GM18508 (cell line): ENCODE measurements at regions not wholly inside any gene's neighbourhood (a gene's known extent, or its start where the extent isn't known, plus 50 kb on each side); places are given as distances from the start of the nearest gene placed in this dataset.

Experiments
- ATAC-seq: cut with Tn5 transposase; IDR thresholded peaks from one replicate; pipeline ENCODE4 v1.9.1; 2021; ENCODE audit warnings: moderate number of reproducible peaks; ENCODE audit not compliant: insufficient read depth, unreplicated experiment

DNA sequence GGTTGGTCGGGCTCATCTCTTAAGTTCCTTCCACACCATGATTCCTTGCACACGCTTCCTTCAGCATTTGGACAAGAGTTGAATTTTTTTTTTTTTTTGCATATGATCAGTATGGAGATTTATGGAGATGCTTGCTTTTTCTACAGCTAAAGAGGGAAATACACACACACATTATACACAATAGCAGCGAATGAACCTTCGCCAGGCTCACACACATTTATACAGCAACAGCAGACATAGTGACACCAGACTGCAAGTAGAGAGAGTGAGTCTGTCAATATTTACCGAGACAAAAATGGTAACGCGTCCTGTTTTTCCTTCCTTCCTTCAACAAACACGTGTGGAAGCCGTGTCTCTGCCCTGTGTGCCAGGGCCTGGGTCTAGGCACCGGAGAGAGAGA lies 897.9 kb downstream of the BCL11B start:
- no peak for ATAC-seq

DNA sequence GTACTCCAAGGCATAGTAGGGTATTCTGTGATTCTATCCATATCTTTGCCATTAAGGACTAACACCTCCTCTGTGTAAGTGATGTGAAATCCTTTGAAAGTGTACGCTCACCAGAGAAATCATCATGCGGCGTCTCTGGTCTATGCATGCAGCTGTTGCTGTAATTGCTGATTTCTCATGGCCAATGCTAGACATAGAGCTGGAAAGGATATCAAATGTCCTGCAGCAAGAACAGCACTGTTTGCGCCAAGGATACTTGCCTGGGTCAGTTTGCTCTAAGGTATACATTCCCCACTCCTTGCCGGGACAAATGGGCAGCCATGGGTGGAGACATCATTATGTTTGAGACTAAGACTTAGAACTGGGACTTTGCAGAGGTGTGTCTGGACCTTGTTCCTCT lies 896.4 kb downstream of the BCL11B start:
- ATAC-seq: no peak

DNA sequence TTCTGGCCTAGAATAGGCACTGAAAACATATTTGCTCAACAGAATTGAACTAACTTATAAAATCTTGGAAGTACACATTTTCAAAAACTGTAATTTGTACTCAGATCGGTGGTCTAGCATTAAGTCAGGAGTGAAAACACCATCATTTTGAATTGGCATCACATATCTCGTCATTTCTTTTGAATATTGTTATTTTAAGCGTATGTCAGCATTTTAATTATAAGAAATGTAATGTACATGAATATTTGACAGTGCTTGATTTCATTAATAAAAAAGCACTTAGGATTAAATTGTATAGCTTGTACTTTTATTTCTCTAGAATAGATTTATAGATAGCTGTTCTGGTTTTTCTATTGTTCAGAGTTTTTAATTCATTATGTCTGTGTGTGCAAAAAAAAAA lies 892.2 kb downstream of the BCL11B start:
- ATAC-seq: no peak

GRCh38 chr14:98382662-98383061 lies 889.3 kb downstream of the BCL11B start:
- no peak for ATAC-seq

- no peak for ATAC-seq
These were observed 886.1 kb downstream of the BCL11B start for GRCh38 chr14:98385851-98386250.

- no peak for ATAC-seq
These were observed 880.9 kb downstream of the BCL11B start for GRCh38 chr14:98391061-98391460.

DNA sequence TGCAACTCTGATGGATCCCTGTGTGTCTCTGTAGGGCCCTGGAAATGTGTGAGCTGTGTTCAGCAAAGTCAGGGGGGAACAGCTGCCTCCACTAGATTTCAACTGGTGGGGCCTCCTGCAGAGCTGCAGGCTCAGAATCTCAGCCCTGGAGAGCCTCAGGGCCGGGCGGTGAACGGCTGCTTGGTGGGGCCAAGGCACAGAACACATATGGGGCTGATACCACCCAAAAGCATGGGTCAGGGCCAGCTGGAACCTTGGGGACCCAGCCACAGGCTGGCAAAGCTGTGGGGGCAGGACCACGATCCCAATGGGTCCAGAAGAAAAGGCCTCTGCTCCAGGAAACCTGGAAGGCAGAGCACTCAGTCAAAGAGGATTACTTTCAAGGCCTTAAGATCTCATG lies 878.5 kb downstream of the BCL11B start:
- ATAC-seq: no peak

GRCh38 chr14:98404811-98405210 lies 867.2 kb downstream of the BCL11B start:
- no peak for ATAC-seq

DNA sequence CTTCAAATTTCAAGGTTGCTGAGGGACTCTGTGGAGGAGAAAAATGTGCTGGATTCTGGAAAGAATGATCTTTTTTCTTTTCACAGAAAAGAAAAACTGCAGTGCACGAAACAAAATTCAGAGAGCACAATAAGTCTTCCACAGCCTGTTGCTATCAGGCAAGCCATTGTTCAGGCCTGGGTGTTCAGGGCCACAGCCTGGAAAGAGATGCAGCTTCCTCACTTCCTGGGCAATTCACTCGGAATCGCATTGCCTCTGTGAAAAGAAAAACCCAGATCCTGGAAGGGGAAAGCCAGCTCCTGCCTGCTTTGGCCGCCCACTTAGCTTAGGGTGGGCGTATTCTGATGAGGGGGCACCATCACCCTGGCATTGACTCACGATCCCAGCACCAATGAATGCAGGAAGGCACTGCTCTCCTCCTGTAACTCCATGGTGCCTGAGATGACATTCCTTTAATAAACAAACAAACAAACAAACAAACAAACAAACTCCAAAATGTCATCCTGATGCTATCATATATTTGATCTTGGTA lies 863.9 kb downstream of the BCL11B start:
- ATAC-seq: no peak

GRCh38 chr14:98408713-98409112 lies 863.3 kb downstream of the BCL11B start:
- no peak for ATAC-seq

DNA sequence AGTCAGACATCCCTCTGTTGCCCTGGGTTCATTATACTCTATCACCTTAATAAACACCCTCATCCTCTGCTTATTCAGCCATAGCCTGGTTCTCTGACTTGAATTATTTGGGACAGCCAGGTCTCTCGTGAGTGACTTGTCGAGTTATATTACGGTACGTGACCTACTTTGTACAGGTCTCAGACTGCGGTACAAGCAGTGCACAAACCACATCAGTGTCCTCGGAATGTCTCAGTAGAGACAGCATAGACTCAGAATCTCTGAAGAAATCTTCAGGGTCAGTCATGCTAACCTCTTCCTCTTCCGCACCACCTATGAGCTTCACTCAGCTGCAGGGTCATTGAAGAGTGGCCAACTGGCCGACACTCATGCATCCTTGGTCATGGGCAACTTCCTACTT lies 860.8 kb downstream of the BCL11B start:
- no peak for ATAC-seq

DNA sequence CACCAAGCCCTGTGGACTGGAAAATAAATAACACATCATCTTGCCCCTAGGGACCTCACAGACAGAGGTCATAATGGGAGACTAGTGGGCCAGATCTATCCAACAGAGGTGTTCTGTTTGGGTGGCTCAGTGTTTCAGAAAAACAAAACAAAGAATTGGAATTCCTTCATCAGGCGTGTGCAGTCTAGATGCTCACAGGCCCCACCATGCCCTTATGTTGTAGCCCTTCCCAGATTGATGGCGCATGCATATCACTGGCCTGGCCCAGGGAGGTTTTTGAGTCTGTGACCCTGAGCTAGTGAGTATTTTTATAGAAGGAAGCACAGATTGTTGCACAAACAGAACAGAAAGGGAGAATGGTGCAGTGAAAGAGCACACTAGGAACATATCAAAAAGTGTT lies 859.6 kb downstream of the BCL11B start:
- no peak for ATAC-seq

DNA sequence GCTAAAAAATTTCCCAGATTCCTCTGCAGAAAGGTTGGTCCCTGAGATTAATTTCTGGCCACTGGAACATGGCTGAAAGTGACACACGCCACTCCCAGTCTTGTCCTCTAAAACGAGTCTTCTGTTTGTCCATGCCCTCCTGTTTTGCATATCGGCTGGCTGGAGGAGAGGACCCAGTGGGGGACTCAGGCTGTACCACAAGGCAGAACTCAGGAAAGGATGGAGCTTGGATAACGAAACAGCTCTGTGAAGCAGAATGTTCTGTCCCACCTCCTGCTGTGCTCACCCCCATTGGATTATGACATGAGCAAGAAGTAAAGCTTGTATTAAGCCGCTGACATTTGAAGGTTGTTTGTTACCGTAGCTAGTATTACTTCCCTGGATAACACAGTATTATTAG lies 856.2 kb downstream of the BCL11B start:
- ATAC-seq: no peak

DNA sequence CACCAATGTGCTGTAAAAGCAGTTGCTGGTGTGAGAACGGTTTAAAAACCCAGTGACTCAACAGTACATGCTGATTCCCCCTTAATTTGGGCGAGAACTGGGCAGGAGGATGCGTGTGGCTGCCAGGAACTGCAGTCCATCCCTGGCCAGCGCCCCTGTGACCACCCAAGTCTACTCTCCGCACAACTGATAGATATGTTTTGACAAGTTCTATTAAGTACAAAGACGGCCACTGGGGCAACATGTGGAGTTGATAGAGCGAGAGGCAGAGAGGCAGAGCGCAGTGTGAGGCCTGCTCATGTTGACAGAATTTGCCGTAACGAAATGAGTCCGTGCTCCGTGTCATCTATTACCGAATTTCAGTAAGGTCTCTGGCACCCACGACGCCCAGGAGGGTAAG lies 855.0 kb downstream of the BCL11B start:
- ATAC-seq: no peak

DNA sequence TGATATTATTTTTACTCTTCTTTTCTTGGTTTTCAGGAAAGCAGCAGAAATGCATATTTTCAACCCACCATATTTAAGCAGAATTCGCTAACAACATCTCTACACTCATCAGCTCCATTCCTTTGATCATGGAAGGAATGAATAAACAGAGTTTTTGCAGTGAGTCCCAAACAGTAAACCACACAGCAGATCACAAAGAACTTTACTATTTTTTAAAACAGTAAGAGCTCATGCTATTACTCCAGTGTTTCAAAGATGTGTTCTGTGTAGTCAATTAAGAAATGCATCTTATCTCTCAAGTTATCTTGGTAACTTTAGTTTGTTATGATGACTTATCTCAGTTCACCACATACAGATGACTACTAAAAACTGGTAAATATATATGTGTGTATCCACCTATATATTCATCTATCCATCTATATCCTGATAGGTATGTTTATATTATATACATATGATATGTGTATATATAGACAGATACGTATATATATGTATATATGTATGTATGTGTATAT lies 843.5 kb downstream of the BCL11B start:
- no peak for ATAC-seq

- ATAC-seq: no peak
These were observed 838.6 kb downstream of the BCL11B start for GRCh38 chr14:98433436-98433835.

DNA sequence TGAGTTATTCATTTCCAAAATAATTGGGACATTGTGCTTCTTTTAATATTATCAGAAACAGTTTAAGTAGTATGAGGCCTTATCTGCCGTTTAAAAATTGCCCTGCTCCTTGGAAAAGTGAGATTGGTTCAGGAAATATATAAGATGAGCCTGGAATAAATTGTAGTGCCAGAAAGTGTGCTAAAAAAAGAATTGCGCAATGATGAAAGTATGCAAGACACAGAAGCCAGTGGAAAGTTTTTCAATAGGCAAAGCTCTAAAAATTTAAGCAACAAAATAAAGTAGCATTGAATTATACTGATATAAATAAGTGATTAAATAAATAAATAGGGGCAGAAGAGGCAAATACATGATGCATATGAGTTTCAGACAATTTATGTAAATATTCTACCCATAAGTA lies 834.9 kb downstream of the BCL11B start:
- no peak for ATAC-seq

DNA sequence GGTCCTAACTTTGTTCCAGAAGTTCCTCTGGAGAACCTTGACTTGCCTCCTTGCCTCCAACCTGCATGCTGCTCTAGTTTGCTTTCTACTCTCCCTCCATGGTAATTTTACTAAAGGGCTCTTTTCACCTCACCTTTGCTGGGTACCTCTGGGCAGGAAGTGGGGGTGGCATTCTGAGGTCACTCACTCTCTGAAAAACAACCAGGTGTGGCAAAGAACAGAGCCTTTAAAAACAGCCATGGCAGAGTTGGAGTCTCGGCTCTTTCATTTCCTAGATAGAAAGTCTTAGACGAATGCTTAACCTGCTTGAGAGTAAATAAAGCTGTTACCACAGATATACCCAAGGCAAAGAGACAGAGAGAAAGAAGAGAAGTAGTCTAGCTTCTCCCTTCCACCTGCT lies 827.9 kb downstream of the BCL11B start:
- no peak for ATAC-seq

- no peak for ATAC-seq
These were observed 826.3 kb downstream of the BCL11B start for GRCh38 chr14:98445718-98446117.

- ATAC-seq: no peak
These were observed 825.5 kb downstream of the BCL11B start for GRCh38 chr14:98446508-98446907.

DNA sequence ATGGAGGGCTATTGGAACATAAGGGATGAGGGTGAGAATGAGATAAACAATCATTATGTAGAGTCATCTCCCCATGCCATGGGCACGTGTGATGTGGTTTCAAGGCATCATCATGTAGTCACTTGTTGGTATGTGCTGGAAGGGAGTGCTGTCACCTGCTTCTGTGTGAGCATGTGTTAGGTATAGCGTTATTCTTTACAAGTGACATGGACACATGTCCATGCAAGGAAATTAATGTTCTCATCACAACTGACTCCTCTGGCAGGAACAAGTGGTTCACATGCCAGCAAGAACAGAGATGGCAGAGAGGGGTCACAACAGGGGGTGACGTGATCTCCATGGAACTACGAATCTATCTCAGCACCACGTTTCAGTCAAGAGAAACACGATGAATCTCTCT lies 815.8 kb downstream of the BCL11B start:
- ATAC-seq: no peak

DNA sequence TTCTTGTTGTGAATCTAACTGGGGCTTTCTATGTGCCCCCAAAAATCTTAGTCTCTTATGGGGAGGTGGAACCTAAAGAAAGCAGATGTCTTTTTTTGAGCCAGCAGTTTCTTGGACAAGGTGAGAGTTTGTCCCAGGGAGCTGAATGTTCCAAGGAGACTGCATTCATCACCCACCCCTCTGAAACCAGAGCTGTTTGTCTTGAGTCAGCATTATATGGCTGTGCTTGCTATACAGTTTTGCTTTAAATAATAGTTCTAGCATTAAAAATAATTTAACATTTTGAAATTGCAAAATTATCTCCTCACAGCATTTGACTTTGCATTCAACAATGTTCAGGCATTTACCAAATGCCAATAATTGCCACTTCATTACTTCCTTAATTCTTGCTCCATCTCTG lies 813.3 kb downstream of the BCL11B start:
- ATAC-seq: no peak

DNA sequence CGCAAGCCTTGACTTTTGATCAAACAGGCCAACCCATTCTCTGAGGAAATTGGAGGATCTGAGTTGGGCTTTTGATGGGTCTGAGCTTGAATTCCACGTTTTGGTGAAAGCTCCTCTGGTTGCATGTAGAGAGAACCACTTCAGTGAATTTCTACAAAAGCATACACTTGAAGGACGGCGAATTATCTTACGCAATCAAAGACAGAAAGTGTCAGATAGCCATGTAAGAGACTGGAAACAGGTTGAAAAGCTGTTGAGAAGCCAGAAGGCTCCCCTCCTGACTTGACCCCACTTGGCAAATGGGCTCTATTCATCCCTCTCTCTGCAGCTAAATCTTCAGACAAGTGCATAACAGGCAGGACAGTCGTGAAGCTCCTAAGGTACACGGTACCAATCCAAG lies 809.1 kb downstream of the BCL11B start:
- ATAC-seq: no peak
